Fibroblast of villous mesenchyme (primary cell): ENCODE measurements at regions not wholly inside any gene's neighbourhood (a gene's known extent, or its start where the extent isn't known, plus 50 kb on each side); places are given as distances from the start of the nearest gene placed in this dataset.
"Not testable (repeated sequence)": the region's sequence is repeated elsewhere in the genome, so short reads cannot be mapped to it uniquely, and the experiment has no call there.

Source experiments
- DNase-seq: peaks from one replicate; pipeline ENCODE4 v3.0.0-alpha.2; 2010; ENCODE audit warnings: low read depth
- H3K4me3 ChIP-seq: 2 replicates; pipeline ENCODE4 v1.5.1; 2011; ENCODE audit warnings: low read depth, mild to moderate bottlenecking, low read length
- TF ChIP-seq, protein P1 (sequence below): IDR thresholded peaks from 2 replicates; pipeline ENCODE4 v1.5.1; 2012; ENCODE audit warnings: low read depth, mild to moderate bottlenecking, low read length; ENCODE audit not compliant: insufficient read depth

GRCh38 chr3:75380276-75380771 is 283.8 kb upstream of the FRG2C start:
- no peak for DNase-seq

GRCh38 chr3:75384016-75384415 is 280.1 kb upstream of the FRG2C start:
- DNase-seq, H3K4me3 ChIP-seq: not testable (repeated sequence)

More at GRCh38 chr3:75380276-75380771, 283.8 kb upstream of the FRG2C start:
- H3K4me3 ChIP-seq, result no peak overlapping the region
- TF ChIP-seq, protein P1, sequence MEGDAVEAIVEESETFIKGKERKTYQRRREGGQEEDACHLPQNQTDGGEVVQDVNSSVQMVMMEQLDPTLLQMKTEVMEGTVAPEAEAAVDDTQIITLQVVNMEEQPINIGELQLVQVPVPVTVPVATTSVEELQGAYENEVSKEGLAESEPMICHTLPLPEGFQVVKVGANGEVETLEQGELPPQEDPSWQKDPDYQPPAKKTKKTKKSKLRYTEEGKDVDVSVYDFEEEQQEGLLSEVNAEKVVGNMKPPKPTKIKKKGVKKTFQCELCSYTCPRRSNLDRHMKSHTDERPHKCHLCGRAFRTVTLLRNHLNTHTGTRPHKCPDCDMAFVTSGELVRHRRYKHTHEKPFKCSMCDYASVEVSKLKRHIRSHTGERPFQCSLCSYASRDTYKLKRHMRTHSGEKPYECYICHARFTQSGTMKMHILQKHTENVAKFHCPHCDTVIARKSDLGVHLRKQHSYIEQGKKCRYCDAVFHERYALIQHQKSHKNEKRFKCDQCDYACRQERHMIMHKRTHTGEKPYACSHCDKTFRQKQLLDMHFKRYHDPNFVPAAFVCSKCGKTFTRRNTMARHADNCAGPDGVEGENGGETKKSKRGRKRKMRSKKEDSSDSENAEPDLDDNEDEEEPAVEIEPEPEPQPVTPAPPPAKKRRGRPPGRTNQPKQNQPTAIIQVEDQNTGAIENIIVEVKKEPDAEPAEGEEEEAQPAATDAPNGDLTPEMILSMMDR, result no peak

DNA sequence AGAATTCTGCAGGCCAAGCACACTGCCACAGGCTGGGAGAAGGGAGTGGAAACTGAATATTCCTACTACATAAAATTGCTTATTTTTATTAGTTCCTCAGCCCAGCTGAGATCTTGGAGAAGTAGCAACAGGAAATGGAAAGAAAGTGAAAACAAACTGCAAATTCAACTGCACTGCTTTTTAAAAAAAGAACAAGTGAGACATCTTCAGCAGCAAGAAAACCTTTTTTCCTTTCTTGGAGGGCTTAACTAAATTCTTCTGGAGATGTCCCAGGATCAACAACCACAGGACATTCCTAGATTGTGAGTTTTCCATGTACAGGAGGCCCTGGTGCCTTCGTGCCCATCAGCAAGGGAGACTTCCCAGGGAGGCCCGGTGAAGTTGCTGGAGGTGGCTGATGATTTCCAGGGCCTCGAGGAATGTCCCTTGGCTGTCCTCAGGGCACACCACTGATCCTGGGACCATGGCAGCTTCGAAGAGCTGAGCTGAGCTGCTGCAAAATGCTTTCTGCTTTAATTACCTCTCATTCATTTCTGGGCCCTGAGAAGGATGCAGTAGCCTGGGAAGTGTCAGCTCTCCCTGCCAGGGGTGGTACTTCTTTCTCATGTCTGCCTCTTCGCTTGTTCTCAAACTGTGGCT is 275.5 kb upstream of the FRG2C start:
- DNase-seq, H3K4me3 ChIP-seq: not testable (repeated sequence)

DNA sequence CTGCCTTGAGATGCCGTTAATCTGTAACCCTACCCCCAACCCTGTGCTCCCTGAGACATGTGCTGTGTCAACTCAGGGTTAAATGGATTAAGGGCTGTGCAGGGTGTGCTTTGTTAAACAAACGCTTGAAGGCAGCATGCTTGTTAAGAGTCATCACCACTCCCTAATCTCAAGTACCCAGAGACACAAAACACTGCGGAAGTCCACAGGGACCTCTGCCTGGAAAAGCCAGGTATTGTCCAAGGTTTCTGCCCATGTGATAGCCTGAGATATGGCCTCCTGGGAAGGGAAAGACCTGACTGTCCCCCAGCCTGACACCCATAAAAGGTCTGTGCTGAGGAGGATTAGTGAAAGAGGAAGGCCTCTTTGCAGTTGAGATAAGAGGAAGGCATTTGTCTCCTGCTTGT is 270.8 kb upstream of the FRG2C start:
- not testable (repeated sequence) for DNase-seq, H3K4me3 ChIP-seq

GRCh38 chr3:75394102-75394501 is 270.0 kb upstream of the FRG2C start:
- not testable (repeated sequence) for DNase-seq, H3K4me3 ChIP-seq

- DNase-seq, H3K4me3 ChIP-seq: not testable (repeated sequence)
Measured at GRCh38 chr3:75394562-75395360, 269.4 kb upstream of the FRG2C start.

DNA sequence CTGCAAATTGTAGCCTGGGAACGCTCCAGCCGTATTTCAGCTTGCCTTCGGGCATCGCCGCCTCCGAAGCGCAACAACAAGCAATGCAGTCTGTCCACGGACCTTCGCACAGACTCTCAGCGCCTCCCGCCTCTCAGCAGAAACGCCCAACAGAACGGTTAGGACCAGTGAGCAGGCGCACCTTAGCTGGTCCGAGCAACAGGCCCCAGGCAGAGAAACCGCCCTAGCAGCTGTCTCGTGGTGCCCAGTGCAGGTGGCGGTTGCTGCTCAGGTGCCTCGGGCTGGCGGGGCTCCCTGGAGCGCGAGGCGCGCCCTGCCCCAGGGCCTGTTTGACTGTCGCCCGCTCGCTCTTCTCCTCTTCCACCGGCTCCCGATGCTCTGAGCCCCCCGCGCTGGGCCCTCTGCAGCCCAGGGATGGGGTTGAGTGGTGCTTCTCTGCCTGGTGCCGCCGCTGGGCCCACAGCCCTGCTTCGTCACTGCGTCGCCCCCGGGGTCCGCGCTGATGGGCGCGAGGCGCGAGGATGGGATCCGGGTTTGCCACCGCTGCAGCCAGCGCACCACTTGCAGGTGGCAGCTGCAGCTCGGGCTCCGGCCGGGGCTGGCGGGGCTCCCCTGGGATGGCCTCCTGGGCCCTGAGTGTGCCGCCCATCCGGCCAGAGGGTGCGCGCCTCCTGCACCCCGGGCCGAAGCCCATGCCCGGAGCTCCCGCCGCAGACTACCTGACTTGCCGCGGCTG is 268.4 kb upstream of the FRG2C start:
- TF ChIP-seq, protein P1, result no peak
- no peak for DNase-seq
- H3K4me3 ChIP-seq, result no peak overlapping the region

DNA sequence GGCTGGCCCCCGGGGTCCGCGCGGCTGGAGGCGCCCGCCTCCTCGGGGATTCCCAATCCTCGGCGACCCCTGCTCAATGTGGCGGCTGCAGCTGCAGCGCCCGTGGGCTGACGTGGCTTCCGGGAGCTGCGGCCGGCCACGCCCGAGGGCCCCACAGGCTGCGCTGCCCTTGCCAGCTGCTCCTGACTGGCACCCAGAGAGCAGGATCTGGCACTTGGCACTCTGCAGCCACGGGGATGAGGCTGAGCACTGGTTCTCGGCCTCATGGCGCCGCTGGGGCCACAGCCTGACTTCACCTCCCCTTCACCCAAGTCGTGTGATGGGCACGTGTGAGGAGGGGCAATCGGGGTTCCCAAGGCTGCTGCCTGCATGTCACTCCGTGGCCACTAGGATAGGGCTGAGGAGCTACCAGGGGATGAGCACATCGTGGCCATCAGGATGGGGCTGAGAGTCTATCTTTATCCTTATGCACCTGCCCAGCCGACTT is 267.8 kb upstream of the FRG2C start:
- no peak for DNase-seq
- TF ChIP-seq, protein P1, result no peak
- H3K4me3 ChIP-seq, result no peak overlapping the region

GRCh38 chr3:75397486-75397885 is 266.6 kb upstream of the FRG2C start:
- H3K4me3 ChIP-seq, DNase-seq: not testable (repeated sequence)
